SKM-1 treated with dmso at 0.1 percent for 144 hours (cell line): ENCODE measurements at regions not wholly inside any gene's neighbourhood (a gene's known extent, or its start where the extent isn't known, plus 50 kb on each side); places are given as distances from the start of the nearest gene placed in this dataset.

Experiments
- DNase-seq: peaks from one replicate; lab custom pipeline; 2025; ENCODE audit not compliant: unreplicated experiment; lab: John Stamatoyannopoulos, UW

GRCh38 chr1:47572731-47573430 is 135.0 kb downstream of the FOXD2 start:
- DNase-seq = no peak

DNA sequence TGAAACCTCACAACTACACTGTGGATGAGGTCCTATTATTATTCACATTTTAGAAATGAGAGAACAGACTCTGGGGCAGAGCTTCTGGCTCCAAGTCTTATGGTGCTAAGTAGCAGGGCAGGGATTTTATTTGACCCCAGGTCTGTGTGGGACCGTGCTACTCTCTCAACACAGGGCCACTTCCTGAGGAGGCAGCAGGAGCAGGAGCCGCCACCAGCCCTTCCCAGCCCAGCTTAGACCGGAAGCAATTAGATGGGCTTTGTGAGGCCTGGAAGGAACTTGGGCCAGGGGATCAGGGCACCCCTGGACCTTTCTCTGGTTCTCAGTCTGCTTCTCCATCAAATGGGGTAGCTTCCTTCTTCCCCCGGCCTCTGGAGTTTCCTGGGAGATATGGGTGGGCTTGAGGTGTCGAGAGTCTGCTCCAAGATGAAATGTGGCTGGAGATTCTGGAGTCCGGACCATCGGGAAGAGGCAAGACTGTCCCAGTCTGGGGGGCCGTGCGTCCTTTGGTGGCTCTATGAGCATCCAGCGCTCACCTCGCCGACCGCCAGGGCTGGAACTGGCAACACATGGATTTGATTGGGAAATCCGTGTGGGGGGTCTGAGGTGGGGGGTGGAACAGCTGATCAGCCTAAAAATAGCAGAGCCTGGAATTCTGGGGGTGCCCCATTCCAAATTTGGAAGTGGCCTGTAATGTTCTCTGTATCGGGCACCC is 136.8 kb downstream of the FOXD2 start:
- DNase-seq = no peak

GRCh38 chr1:47575855-47576757 is 138.3 kb downstream of the FOXD2 start:
- no peak for DNase-seq

DNA sequence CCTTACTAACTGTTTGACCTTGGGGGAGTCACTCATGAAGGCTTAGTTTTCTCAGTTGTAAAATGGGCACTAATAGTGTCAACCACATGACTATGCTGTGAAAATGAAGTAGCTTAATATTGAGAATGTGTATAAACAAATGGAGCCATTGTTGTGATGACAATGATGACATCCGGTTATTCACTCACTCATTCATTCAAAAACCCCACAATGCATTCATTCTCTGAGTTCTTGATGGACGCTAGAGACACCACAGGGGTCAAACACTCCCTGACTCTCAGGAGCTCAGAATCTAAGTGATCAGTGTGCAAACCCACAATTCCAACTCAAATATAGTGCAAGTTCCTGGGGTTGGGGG is 138.9 kb downstream of the FOXD2 start:
- DNase-seq = no peak

DNA sequence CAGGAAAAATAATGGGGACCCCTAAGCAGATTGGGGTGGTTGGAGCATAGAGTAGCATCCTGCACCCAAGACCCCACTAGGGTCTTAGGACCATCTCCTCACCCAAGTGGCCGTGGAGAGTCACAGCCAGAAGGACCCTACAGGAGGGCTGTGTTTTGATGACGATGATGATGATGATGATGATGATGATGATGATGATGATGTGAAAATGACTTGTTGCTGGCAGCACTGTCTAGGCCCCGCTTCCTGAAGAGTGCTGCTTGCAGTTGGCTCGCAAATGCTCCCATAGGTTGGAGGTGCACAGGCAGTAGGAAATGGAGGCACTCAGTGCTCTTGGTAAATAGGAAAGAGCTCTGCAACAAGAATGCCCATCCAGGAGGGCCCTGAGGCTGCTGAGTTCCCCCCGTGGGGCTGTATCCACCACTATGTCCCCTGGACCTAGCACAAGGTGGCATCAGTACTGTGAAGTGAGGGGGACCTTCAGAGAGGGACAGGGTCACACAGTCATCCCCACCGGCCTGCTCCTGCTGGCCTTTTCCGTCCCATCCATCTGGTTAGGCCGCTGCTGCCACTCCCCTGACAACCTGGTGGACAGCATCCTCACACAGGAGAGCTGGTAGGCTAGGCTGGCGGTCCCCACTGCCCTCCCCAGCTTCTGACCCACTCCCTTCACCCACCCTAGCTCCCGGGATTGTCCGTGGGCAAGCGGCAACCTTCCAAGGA is 139.6 kb downstream of the FOXD2 start:
- DNase-seq = no peak

DNA sequence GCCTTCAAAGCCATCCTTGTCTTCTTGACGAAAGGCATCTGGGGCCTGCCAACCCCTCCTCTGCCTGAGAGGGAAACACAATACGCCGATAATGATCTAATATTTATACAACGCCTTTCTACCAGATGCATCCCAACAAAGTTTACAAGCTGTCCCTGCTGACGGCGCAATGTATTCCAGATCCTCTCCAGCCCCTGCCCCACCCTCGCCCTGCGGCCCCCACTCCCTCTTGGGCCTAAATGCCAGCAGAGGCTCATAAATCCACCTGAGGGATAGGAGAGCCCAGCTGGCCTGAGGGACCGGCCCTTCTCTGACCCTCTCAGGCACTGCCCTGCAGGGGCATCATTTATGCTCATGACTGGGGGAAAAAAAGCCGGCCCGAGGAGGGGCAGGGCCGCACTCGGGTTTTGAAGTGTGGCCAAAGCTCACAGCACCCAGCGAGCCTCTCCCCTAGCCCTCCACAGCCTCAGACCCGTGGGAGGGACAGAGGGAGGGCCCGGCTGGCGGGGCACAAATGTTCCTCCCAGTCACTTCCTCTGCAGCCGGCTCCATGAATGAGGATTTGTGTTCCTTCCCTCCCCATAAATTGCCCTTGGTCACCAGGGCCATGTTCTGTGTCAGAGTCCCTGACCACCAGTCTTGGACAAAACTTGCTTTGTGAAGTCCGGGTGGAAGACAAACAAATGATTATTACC is 140.3 kb downstream of the FOXD2 start:
- no peak for DNase-seq

DNA sequence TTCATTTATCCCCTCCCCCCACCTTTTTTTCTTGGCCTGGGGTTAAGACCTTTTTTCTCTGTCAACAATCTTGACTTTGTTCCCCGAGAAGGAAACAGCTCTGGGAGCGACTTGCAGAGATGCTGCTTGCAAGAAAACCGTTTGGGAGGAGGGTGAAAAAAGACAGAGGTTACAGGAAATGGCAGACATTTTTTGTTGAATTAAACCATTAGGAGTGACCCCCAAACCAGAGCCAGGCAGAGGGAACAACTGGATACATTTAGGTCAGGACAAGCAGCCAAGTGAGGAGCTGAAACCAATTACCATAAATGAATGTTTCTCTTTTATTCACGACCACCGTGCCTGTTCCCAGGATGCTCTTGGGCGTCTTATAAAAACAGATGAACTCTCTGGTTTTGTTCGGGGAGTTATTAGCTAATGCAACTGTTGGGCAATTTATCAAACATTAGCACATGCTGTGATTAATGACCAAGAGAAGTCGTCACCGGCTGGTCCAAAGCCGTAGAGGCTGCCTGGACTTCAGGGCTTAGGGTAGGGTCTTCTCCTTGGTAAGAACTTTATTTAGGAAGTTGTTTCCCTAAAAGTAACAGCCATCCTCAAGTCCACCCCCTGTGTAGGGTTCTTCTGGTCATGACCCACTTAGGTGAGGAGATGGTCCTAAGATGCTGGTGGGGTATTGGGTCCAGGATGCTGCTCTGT is 141.0 kb downstream of the FOXD2 start:
- no peak for DNase-seq

DNA sequence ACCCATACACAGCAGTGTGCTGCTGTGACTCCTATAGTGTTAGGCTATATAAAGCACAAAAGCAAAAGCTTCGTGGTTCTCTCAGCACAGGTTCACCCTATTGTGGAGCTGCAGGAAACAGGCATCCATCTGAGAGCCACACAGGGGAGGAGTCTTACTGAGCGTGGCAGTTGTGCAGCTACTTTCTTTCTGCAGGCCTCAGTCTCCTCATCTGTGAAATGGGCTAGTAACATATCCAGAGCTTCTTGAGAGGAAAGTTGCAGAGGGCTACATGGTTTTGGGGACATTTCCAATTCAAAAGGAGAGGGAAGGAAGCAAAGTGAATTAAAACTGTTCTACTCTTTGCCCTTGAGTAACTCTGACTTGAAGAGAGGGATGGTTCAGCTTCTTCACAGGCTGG is 142.0 kb downstream of the FOXD2 start:
- DNase-seq = no peak

DNA sequence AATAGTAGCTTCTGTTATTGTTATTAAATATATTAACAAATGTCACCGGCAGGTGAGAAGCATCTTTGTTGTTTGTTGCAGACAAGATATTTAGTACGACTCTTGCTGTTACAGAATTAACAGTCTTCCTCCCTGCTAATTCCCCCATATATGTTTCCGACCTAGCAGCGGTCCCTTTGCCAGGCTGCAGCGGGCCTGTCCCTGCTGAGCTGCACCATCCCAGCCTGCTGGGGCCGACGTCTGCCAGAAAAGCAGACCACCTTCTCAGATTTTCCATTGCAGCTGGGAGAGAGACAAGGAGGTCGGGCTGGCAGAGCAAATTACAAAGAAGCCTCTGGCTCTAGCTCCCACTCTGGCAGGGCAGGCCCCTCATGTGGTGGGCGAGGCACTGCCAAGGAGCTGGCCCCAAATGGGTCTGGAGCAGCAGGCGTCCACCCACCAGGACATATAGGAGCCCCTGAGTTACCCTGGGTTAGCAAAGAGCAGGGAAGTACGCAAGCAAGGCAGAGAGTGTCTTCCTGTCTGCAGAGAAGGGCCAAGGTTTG is 142.7 kb downstream of the FOXD2 start:
- no peak for DNase-seq

DNA sequence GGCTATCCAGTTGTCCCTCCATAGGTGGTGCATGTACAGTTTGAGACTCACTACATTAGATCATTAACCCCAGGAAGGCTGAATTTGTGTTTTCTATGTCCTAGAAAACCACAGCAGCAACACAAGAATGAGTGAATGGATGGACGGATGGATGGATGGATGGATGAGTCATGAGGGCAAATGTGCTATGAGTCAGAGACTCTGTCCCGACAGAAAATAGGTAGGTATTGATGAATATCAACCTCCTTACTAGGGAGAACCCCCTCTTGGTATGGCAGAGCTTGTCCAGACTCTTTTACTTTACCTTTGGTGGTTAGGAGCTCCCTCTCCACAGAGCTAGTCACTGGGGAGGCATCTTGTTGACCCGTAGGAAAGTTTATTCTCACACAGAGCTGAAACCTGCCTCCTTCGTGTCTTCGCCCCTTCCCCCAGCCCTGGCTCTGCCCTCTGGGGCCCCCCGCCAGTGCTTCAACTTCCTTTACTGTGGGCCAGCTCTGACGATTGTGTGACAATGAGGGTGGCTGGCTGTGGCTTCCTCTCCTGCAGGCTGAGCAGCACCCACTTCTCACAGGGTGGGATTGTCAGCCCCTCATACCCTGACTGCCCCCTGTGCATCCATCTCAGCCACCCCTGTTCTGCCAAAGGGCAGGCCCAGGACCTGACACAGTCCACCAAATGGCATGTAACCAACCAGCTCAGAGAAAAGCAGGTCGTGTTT is 145.2 kb downstream of the FOXD2 start:
- no peak for DNase-seq

DNA sequence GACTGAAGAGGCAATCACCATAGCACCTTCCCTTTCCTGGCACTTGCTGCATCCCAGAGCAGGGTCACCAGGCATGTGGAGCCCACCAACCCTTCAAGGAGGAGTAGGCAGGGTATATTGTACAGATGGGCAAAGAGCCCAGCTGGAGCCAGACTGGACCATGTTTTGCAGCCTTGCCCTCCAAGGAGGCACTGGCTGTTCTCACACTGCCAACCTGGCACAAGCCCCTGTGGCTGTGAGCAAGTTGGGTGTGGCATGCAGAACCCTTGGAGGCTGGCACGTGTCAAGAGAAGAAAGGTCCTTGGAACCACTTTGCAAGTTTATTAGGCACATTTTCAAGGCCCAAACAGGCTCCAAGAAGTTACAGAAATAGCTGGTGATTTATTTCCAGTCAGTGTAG is 146.4 kb downstream of the FOXD2 start:
- no peak for DNase-seq

- DNase-seq = no peak
Observed at GRCh38 chr1:47585141-47585902, 147.5 kb downstream of the FOXD2 start.

GRCh38 chr1:47587891-47588582 is 150.2 kb downstream of the FOXD2 start:
- DNase-seq = no peak

DNA sequence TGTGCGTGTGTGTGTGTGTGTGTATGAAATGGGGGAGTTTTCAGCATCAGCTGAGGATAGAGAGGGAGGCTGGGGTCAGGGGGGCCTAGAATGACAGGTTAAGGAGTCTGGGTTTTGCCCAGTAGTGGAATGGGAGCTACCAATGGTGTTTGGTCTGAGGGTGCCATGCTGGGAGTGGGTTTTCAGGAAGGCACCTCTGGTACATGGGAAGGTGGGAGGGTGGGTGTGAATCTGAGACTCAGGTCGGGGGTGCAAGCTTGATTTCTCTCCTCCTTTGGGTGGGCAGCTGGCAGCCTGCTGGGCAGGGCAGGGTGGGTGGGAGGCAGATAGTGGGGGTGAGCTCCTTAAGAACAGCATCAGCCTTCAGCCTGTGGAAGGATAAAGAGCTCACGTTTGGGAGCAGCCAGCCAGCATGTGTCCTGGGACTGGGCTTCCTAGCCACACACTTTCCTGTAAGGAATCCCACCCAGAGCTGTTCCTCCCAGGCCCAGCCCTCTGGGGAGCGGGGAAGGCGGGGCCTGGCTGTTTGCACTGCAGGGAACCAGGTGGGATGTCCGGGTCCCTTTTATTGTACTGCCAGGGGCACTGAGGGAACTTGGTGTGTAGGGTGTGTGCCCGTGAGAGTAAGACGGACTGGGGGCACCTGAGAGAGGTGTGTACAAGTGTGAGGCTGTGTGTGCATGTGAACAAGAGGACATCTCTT is 152.8 kb downstream of the FOXD2 start:
- no peak for DNase-seq

GRCh38 chr1:47591801-47592200 is 154.0 kb downstream of the FOXD2 start:
- DNase-seq = no peak

DNA sequence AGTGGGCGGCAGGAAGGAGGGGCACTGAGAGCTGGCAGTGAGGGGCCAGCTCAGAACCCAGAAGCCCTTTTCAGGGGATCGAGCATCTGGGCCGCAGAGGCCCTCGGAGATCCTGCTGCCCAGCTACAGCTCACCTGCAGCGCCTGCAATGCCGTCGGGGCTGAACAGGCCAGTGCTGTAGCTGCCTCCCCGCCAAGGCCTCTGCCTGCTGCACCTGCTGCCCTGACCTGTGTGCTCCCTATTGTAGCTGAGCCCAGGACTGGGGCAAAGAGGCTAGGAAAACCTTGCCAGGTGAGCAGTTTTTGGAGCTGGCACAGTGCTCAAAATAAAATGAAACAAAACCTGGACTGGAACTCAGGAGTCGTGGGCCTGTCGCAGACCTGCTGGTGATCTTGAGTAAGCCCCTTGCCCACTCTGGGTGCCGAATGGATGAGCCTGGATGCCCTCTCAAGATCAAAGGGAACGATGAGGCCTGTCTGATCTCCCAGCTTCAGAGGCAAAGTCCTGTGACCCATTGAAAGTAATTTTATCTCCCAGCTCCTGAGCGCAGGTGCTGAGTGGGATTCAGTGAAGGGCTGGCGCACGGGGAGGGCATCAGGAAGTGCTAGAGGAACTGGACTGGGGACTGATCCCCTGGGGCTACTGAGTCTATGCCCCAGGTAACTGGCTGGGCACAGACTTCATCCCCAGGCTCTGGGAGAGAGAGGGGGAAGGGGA is 154.6 kb downstream of the FOXD2 start:
- no peak for DNase-seq
